HUES6 (cell line): ENCODE measurements at regions not wholly inside any gene's neighbourhood (a gene's known extent, or its start where the extent isn't known, plus 50 kb on each side); places are given as distances from the start of the nearest gene placed in this dataset.

ENCODE experiments used
- H3K27ac ChIP-seq: 2 replicates; pipeline ENCODE4 v1.7.0; 2013; ENCODE audit warnings: low read depth, mild to moderate bottlenecking, low read length, inconsistent platforms
- H3K27me3 ChIP-seq: 2 replicates; pipeline ENCODE4 v1.6.1; 2013; ENCODE audit warnings: low read length; ENCODE audit not compliant: control insufficient read depth, insufficient read depth
- H3K36me3 ChIP-seq: 2 replicates; pipeline ENCODE4 v1.6.1; 2013; ENCODE audit warnings: low read length; ENCODE audit not compliant: control insufficient read depth, insufficient read depth
- H3K4me1 ChIP-seq: 2 replicates; pipeline ENCODE4 v1.6.1; 2013; ENCODE audit warnings: low read length; ENCODE audit not compliant: control insufficient read depth, insufficient read depth
- H3K4me3 ChIP-seq: 2 replicates; pipeline ENCODE4 v1.5.1; 2013; ENCODE audit warnings: low read depth, low read length
- H3K9ac ChIP-seq: one replicate; pipeline ENCODE4 v1.6.1; 2013; ENCODE audit warnings: mild to moderate bottlenecking, low read length
- H3K9me3 ChIP-seq: 2 replicates; pipeline ENCODE4 v1.6.1; 2013; ENCODE audit warnings: low read depth, low read length; ENCODE audit not compliant: control insufficient read depth, insufficient read depth

DNA sequence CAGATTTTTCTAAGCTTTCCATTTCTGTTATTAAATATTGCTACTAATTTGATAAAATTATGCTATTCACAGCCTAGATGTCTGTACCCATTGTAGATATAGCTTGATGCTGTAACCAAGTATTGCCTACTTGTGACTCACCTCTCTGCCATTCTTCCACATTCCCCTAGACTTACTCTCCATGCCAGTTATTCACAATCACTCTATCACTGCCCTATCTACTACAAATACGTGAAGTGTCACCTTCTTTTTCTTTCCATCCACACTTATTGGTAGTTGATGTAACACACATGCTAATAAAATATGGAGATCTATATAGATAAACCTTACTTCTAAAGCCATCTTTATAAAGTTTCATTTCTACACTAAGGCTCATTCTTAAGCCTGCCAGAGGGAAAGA is 179.4 kb upstream of the PACRGL start:
- H3K4me3 ChIP-seq: no peak overlapping the region
- no peak overlapping the region for H3K9ac ChIP-seq
- no peaks in the 10 kb centered on the region for H3K9me3 ChIP-seq
- no peaks in the 10 kb centered on the region; the same call in 1 of the 2 replicates for H3K36me3 ChIP-seq
- no peaks in the 10 kb centered on the region for H3K4me1 ChIP-seq
- no peak overlapping the region for H3K27ac ChIP-seq
- no peaks in the 10 kb centered on the region for H3K27me3 ChIP-seq

DNA sequence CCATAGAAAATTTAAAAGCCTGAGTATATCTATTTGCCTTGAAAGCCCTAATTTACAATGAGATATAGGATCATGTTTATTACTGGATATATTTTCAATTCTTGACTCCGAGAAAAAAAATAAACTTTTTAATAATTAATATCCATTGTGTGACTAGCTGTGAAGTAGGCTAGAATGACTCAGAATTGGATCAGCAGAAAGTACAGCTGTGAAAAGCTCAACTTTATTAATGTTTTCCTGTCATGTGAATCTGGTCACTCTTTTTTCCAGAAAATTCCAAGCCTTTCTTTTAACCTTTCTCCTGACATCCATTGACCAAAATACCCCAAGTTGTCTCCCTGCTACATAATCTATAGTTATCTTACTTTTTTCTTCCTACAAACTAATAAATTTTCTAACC is 171.8 kb upstream of the PACRGL start:
- H3K27me3 ChIP-seq: no peaks in the 10 kb centered on the region
- no peaks in the 10 kb centered on the region; the same call in 1 of the 2 replicates for H3K36me3 ChIP-seq
- no peak overlapping the region for H3K9ac ChIP-seq
- H3K4me3 ChIP-seq: no peak overlapping the region
- no peaks in the 10 kb centered on the region for H3K4me1 ChIP-seq
- no peak overlapping the region for H3K27ac ChIP-seq
- H3K9me3 ChIP-seq: no peaks in the 10 kb centered on the region

DNA sequence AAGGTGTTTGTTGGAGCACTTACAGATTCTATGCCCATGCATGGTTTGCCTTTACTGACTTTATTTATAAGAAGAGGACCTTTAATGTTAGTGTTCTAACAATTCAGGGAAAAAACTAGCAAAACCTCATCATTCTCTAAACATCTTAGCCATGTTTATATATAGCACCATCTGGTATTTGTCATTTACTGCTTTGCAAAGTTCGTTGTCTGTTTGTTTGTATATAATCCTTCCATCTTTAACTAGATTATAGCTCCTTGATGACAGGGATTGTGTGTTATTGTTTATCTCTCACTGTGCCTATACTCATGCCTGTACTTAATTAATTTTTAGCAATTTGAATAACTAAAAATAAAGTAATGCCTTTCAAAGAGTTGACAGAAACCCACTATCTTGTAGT is 170.6 kb upstream of the PACRGL start:
- Histone ChIP-seq H3K9me3 (no peaks in the 10 kb centered on the region), H3K27me3 (no peaks in the 10 kb centered on the region), H3K9ac (no peak overlapping the region), H3K4me1 (no peaks in the 10 kb centered on the region), H3K27ac (no peak overlapping the region), H3K36me3 (peaks cover 4% of the 10 kb centered on the region; the same call in 1 of the 2 replicates), H3K4me3 (no peak overlapping the region)

DNA sequence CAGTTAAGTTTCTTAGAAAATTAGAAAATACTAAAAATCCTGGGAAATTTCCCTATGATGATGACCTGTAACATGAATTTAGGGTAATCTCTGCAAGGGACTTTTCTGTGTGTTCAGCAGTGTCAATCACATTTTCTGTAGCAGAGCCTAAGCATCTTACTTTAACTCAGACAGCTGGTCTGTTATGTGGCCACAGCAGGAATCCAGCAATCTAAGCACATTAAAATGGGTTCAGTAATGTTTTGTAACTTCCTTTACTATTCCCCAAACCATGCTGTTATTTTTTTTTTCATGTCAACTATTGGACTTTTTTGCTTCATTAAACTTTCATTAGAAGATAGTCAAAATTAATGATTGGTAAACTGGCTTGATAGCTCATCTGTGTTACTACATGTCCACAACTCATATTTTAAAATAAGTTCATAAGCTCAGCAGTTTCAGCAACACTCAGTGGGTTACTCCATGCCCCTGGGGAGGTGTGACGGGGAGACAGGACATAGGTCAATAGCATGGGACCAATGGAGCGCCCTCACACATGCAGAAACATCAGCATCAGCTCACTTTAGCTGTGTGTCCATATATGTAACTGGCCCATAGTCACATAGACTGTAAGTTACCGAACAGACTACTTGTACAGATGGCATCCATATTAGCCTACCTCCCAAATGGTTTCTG is 168.0 kb upstream of the PACRGL start:
- peaks cover 4% of the 10 kb centered on the region; the same call in 1 of the 2 replicates for H3K36me3 ChIP-seq
- H3K27ac ChIP-seq: no peak overlapping the region
- no peak overlapping the region for H3K9ac ChIP-seq
- H3K4me3 ChIP-seq: no peak overlapping the region
- H3K9me3 ChIP-seq: no peaks in the 10 kb centered on the region
- H3K4me1 ChIP-seq: no peaks in the 10 kb centered on the region
- no peaks in the 10 kb centered on the region for H3K27me3 ChIP-seq

DNA sequence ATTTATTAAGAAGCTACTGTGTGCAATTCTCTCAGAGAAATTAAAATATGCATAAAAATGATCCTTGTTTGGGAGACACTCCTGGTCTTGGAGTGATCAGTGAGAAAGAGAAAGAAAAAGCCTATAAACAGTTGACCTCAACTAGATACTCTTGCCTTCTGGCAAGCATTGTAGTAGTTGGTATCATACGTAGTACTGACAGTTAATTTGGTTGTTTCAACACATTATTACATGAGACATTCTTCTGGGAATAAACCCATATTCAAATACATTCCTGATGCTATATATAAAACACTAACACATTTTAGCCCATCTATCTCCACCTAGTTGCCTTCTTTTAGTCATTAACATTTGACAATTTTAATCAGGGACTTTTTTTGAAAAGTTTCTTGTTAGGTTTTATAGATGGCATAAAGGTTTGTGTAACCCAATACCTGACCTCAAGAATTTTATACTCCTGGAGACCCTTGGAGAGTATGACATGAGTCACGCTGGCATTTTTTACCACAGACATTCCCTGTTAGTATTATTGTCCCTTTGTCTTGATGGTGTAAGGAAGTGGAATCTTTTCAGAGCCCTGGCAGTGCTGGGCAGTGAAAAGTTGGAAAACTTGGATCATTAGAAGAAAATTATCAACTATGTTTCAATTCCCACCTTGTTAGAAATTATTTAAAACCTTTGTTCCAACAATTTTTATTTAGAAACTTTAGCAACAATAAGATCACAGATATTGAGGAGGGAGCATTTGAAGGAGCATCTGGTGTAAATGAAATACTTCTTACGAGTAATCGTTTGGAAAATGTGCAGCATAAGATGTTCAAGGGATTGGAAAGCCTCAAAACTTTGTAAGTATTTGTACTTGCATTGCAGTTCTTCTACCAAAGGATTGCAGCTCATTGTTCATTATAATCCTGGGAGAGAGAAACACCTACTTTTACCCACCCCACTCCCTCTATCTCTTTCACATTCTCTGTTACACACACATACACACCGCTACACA is 167.1 kb upstream of the PACRGL start:
- Histone ChIP-seq H3K4me1 (no peaks in the 10 kb centered on the region), H3K36me3 (peaks cover 4% of the 10 kb centered on the region; the same call in 1 of the 2 replicates), H3K9me3 (no peaks in the 10 kb centered on the region), H3K9ac (no peak overlapping the region), H3K4me3 (no peak overlapping the region), H3K27ac (no peak overlapping the region), H3K27me3 (no peaks in the 10 kb centered on the region)

DNA sequence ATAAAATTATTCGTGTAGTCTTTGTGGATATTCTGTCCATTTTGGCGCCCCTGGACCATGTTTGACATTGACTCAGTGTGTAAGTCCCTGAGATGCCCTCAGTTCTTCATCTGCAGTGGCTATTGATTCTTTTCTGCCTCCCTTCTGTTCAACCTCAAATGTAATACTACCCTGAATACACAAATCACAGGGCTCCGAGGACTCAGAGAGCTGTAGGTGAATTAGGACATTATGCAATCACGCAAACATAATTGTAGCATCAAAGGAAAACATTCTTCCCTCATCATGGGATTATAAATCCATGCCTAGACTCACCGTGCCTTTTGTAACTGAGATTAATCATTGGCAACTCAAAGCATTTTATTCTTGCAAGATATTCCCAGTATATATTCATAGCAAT is 161.4 kb upstream of the PACRGL start:
- no peak overlapping the region for H3K4me3 ChIP-seq
- no peaks in the 10 kb centered on the region for H3K9me3 ChIP-seq
- no peak overlapping the region for H3K9ac ChIP-seq
- no peaks in the 10 kb centered on the region for H3K27me3 ChIP-seq
- no peaks in the 10 kb centered on the region for H3K4me1 ChIP-seq
- peaks cover 2% of the 10 kb centered on the region; the same call in 1 of the 2 replicates for H3K36me3 ChIP-seq
- H3K27ac ChIP-seq: no peak overlapping the region

DNA sequence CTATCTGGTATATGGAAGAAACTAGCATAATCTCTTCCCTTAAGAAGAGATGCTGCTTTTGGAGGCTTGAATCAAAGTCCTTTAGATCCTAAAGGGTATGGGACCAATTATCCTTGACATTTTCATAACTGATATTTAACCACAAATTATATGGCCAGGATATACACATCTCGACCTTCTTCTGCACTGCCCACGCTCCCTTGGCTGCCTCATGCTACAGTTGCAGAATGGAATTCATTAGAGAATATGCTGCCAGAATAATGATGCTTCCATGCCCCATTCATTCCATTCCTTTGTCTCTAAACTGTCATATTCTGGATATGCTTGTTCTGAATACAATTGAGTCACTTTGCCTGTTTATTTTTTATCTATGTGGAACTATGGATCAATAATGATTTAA is 157.1 kb upstream of the PACRGL start:
- Histone ChIP-seq H3K4me1 (no peaks in the 10 kb centered on the region), H3K27me3 (no peaks in the 10 kb centered on the region), H3K4me3 (no peak overlapping the region), H3K27ac (no peak overlapping the region), H3K9me3 (no peaks in the 10 kb centered on the region), H3K9ac (no peak overlapping the region), H3K36me3 (no peaks in the 10 kb centered on the region)

DNA sequence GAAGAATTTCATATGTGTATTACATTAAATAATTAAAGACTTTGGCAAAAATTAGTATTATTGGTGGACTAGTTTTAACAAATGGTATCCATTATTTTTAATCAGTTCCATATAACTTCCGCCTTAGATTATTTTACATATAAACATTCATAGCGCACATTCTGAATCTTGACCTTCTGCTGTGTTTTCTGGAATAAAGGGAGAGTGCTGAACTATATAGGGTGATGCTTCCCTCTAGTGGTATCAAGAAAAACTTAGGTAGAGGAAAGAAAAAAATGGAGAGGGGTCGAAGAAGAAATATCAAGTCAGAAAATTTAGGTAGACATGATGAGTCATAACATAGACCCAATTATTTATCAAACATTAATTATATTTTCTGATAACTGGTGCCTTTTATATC is 155.6 kb upstream of the PACRGL start:
- no peak overlapping the region for H3K4me3 ChIP-seq

DNA sequence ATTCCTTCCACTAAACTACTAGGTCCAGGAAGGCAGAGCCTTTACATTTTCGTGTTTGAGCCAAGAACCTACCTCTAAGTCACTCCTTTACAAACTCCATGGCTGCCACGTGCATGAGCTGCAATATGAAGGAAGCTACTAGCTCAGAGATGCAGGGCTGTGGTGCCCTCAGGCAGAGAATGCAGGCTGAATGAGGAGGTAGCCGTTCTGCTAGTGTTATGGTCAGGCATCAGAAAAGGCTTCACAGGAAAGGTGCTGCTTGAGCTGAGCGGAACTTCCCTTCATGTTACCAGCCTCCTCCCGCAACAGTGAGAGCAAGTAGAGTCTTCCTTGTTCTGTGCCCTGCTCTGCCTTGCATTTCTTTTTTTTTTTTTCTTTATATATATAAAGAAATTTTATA is 148.3 kb upstream of the PACRGL start:
- Histone ChIP-seq H3K27ac (no peak overlapping the region), H3K4me1 (peaks cover 7% of the 10 kb centered on the region; the same call in 1 of the 2 replicates), H3K36me3 (no peaks in the 10 kb centered on the region), H3K4me3 (no peak overlapping the region), H3K27me3 (no peaks in the 10 kb centered on the region), H3K9me3 (no peaks in the 10 kb centered on the region), H3K9ac (no peak overlapping the region)

More for the DNA sequence above, 155.6 kb upstream of the PACRGL start:
- H3K27me3 ChIP-seq: no peaks in the 10 kb centered on the region
- no peak overlapping the region for H3K9ac ChIP-seq
- no peaks in the 10 kb centered on the region for H3K4me1 ChIP-seq
- no peaks in the 10 kb centered on the region for H3K9me3 ChIP-seq
- no peak overlapping the region for H3K27ac ChIP-seq
- H3K36me3 ChIP-seq: no peaks in the 10 kb centered on the region

DNA sequence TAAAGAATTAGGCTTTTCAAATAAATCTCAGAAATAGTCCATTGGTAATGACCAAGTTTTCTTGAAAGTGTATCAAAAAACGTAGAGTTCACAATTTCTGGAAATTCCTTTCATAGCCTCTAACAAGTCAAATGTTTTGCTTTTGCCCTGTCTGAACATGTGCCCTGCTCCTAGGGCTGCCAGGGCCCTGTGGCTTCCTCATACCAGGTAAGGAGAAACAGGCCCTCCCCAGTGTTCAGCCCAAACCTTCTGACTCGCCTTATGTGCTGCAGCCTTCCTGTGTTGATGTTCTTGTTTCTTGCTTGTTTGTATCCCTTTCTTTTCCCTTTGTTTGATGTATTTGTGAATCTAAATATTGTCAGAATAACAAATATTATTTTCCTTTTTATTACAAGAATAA is 146.1 kb upstream of the PACRGL start:
- Histone ChIP-seq H3K9ac (no peak overlapping the region), H3K9me3 (no peaks in the 10 kb centered on the region), H3K4me3 (no peak overlapping the region), H3K36me3 (no peaks in the 10 kb centered on the region), H3K27me3 (no peaks in the 10 kb centered on the region), H3K27ac (no peak overlapping the region), H3K4me1 (peaks cover 7% of the 10 kb centered on the region; the same call in 1 of the 2 replicates)
